ENCODE measurements at regions not wholly inside any gene's neighbourhood (a gene's known extent, or its start where the extent isn't known, plus 50 kb on each side); places are given as distances from the start of the nearest gene placed in this dataset.
"Not testable (repeated sequence)": the region's sequence is repeated elsewhere in the genome, so short reads cannot be mapped to it uniquely, and the experiment has no call there.

- no peak overlapping the region for H3K27ac Mint-ChIP-seq (ENCODE audit: unreplicated experiment)
- no peak for TF ChIP-seq CTCF (IDR thresholded peaks at IDR 0.05)
- no peaks in the 10 kb centered on the region for H3K4me1 Mint-ChIP-seq (ENCODE audit: unreplicated experiment)
These were observed 648.5 kb downstream of the CPS1 start for GRCh38 chr2:211204902-211205301.

GRCh38 chr2:211205358-211205757 lies 649.0 kb downstream of the CPS1 start:
- no peak overlapping the region for H3K27ac Mint-ChIP-seq (ENCODE audit: unreplicated experiment)
- H3K36me3 Mint-ChIP-seq (ENCODE audit: unreplicated experiment) = no peaks in the 10 kb centered on the region
- no peaks in the 10 kb centered on the region for H3K9me3 Mint-ChIP-seq (ENCODE audit: unreplicated experiment)
- H3K27me3 Mint-ChIP-seq (ENCODE audit: unreplicated experiment) = no peaks in the 10 kb centered on the region
- no peak overlapping the region for H3K4me3 Mint-ChIP-seq (ENCODE audit: unreplicated experiment)
- no peak for DNase-seq (ENCODE audit: extremely low spot score, unreplicated experiment)
- TF ChIP-seq CTCF (IDR thresholded peaks at IDR 0.05) = no peak
- H3K4me1 Mint-ChIP-seq (ENCODE audit: unreplicated experiment) = no peaks in the 10 kb centered on the region

More at GRCh38 chr2:211204902-211205301, 648.5 kb downstream of the CPS1 start:
- Mint-ChIP-seq H3K36me3 (ENCODE audit: unreplicated experiment) (no peaks in the 10 kb centered on the region), H3K27me3 (ENCODE audit: unreplicated experiment) (peaks cover 2% of the 10 kb centered on the region), H3K9me3 (ENCODE audit: unreplicated experiment) (no peaks in the 10 kb centered on the region), H3K4me3 (ENCODE audit: unreplicated experiment) (no peak overlapping the region)
- no peak for DNase-seq (ENCODE audit: extremely low spot score, unreplicated experiment)

GRCh38 chr2:211205836-211206235 lies 649.4 kb downstream of the CPS1 start:
- H3K4me3 Mint-ChIP-seq (ENCODE audit: unreplicated experiment) = no peak overlapping the region
- H3K27ac Mint-ChIP-seq (ENCODE audit: unreplicated experiment) = no peak overlapping the region
- TF ChIP-seq CTCF (IDR thresholded peaks at IDR 0.05) = no peak
- DNase-seq (ENCODE audit: extremely low spot score, unreplicated experiment) = no peak
- no peaks in the 10 kb centered on the region for H3K36me3 Mint-ChIP-seq (ENCODE audit: unreplicated experiment)
- no peaks in the 10 kb centered on the region for H3K27me3 Mint-ChIP-seq (ENCODE audit: unreplicated experiment)
- no peaks in the 10 kb centered on the region for H3K9me3 Mint-ChIP-seq (ENCODE audit: unreplicated experiment)
- H3K4me1 Mint-ChIP-seq (ENCODE audit: unreplicated experiment) = no peaks in the 10 kb centered on the region

GRCh38 chr2:211216221-211216620 lies 659.8 kb downstream of the CPS1 start:
- Mint-ChIP-seq H3K9me3 (ENCODE audit: unreplicated experiment) (peaks cover 10% of the 10 kb centered on the region), H3K27ac (ENCODE audit: unreplicated experiment) (no peak overlapping the region), H3K36me3 (ENCODE audit: unreplicated experiment) (no peaks in the 10 kb centered on the region), H3K4me3 (ENCODE audit: unreplicated experiment) (no peak overlapping the region), H3K27me3 (ENCODE audit: unreplicated experiment) (no peaks in the 10 kb centered on the region), H3K4me1 (ENCODE audit: unreplicated experiment) (no peaks in the 10 kb centered on the region)
- no peak for DNase-seq (ENCODE audit: extremely low spot score, unreplicated experiment)
- TF ChIP-seq CTCF (IDR thresholded peaks at IDR 0.05) = peak; percentile 36

GRCh38 chr2:211219548-211219947 lies 663.1 kb downstream of the CPS1 start:
- H3K27ac Mint-ChIP-seq (ENCODE audit: unreplicated experiment); H3K27me3 Mint-ChIP-seq (ENCODE audit: unreplicated experiment); H3K4me3 Mint-ChIP-seq (ENCODE audit: unreplicated experiment); H3K36me3 Mint-ChIP-seq (ENCODE audit: unreplicated experiment); DNase-seq (ENCODE audit: extremely low spot score, unreplicated experiment); H3K4me1 Mint-ChIP-seq (ENCODE audit: unreplicated experiment): not testable (repeated sequence)
- H3K9me3 Mint-ChIP-seq (ENCODE audit: unreplicated experiment) = peaks cover 10% of the 10 kb centered on the region

GRCh38 chr2:211225784-211226183 lies 669.4 kb downstream of the CPS1 start:
- TF ChIP-seq CTCF (IDR thresholded peaks at IDR 0.05) = no peak
- no peak for DNase-seq (ENCODE audit: extremely low spot score, unreplicated experiment)
- no peaks in the 10 kb centered on the region for H3K4me1 Mint-ChIP-seq (ENCODE audit: unreplicated experiment)
- no peaks in the 10 kb centered on the region for H3K36me3 Mint-ChIP-seq (ENCODE audit: unreplicated experiment)
- no peaks in the 10 kb centered on the region for H3K27me3 Mint-ChIP-seq (ENCODE audit: unreplicated experiment)
- H3K4me3 Mint-ChIP-seq (ENCODE audit: unreplicated experiment) = no peak overlapping the region
- H3K27ac Mint-ChIP-seq (ENCODE audit: unreplicated experiment) = no peak overlapping the region
- no peaks in the 10 kb centered on the region for H3K9me3 Mint-ChIP-seq (ENCODE audit: unreplicated experiment)

Data from osteocyte (in vitro differentiated cells).